Prostate gland (tissue), 2 donors: ENCODE measurements at regions not wholly inside any gene's neighbourhood (a gene's known extent, or its start where the extent isn't known, plus 50 kb on each side); places are given as distances from the start of the nearest gene placed in this dataset.

Source experiments
- CTCF ChIP-seq, 4 experiments: fragments of 200-600 bp in 2 of 4; fragments of 450-650 bp in 2 of 4; sonication (generic) in 2 of 4; IDR thresholded peaks; 1 replicate in 3 of 4; 2 replicates in 1 of 4; pipeline ENCODE4 v1.5.1; 2016 to 2019; ENCODE audit warnings: antibody characterized with exemption in 4 of 4, mild to moderate bottlenecking in 2 of 4, moderate library complexity in 2 of 4
- POLR2A ChIP-seq: fragments of 450-650 bp; IDR thresholded peaks from one replicate; pipeline ENCODE4 v1.6.1; 2016; ENCODE audit warnings: antibody characterized with exemption, mild to moderate bottlenecking

DNA sequence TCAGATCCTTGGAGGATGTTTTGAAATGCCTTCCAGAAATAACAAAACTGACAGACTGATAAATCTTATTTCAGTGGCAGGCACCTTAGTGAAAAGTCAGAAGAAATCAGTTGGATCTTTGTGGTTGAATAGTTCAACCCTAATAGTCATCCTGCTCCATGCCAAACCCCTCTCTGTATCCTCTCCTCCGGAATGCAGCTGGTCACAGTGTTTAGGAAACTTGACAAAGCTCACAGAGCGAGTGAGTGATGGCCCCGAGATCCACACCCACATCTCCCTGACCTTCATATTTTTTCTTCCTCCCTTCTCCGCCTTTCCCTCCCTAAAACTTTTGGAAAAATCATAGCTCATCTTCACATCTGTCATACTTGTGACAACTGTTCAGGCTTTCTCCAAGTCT lies 464.8 kb upstream of the CDH4 start:
- TF ChIP-seq CTCF (IDR thresholded peaks at IDR 0.05), result no peak
- TF ChIP-seq POLR2A, result no peak
